NCI-H345 treated with DMSO at 0.1 percent for 48 hours (cell line): ENCODE measurements at regions not wholly inside any gene's neighbourhood (a gene's known extent, or its start where the extent isn't known, plus 50 kb on each side); places are given as distances from the start of the nearest gene placed in this dataset.

Experiments
- DNase-seq: peaks from one replicate; lab custom pipeline; 2025; ENCODE audit not compliant: unreplicated experiment; lab: John Stamatoyannopoulos, UW

DNA sequence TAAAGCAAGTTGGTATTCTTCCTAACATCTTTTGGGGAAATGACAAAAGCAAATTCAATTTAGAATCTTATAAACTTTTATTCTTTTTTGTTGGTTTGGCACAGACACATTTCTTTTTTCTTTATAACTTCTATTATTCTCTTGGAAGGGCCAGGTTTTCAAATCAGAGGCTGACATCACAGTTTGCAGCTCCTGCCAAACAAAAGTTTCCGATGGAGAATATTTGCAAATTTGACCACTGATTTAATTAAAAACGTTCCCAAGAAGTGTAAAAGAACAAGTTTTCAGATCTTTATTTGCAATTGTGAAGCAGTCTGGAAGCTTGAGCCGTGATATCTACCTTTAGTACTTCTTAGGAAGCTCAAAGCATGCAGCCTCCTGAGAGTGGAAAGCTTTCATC lies 53.8 kb upstream of the CD83 start:
- no peak for DNase-seq

DNA sequence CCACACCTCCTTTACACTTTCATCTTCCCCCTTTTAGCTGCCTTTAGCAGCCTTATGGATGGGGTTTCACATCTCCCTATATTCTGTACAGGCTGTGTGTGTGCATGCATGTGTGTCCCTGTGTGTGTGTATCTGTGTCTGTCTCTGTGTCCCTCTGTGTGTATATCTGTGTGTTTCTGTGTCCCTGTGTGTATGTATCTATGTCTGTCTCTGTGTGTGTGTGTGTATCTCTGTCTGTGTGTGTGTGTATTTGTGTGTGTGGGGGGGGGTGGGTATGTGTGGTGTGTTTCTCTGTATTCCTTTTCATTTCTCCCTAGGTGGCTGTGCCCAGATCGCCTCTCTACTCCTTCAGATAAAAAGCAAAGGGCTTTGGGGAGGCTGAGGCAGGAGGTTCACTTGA lies 52.2 kb upstream of the CD83 start:
- no peak for DNase-seq

DNA sequence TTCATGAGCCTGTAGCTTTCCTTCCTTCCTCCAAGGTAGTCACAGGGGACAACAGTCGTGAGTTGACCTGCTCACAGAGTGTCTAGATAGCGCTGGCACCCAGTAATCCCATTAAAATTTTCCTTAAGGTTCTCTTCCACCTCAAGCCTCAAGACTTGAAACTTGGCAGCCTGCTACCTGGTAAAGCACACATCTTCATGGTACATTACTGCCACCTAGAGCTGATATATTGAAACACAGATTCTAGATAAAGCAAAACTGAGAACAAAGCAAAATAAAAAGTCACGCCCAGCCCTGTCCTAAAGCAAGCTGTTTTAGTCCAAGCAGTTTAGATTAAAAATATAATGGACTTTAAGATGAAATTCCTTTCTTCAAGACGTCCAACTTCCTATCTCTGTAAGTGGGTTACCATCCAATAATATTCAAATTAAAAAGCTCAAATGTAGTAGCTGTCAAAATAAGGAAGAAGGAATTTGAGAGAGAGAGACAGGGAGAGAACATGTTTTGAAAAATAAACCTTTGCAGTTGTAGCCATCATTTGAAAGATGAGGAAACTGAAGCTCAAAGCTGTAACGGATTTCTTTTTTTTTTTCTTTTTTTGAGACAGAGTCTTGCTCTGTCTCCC lies 50.7 kb upstream of the CD83 start:
- no peak for DNase-seq

- DNase-seq, result no peak
Measured at GRCh38 chr6:14067656-14068055, 49.9 kb upstream of the CD83 start.
